ENCODE measurements at regions not wholly inside any gene's neighbourhood (a gene's known extent, or its start where the extent isn't known, plus 50 kb on each side); places are given as distances from the start of the nearest gene placed in this dataset.

GRCh38 chr19:31955061-31955460 is 390.3 kb upstream of the ZNF507 start:
- TF ChIP-seq CTCF (conservative IDR thresholded peaks at IDR 0.05; ENCODE audit: low read length) (no peak), EZH2phosphoT487 (IDR thresholded peaks at IDR 0.05; ENCODE audit: borderline replicate concordance, low read depth, low read length) (no peak)
